HG02610 (cell line): ENCODE measurements at regions not wholly inside any gene's neighbourhood (a gene's known extent, or its start where the extent isn't known, plus 50 kb on each side); places are given as distances from the start of the nearest gene placed in this dataset.

Experiments
- ATAC-seq: cut with Tn5 transposase; IDR thresholded peaks from one replicate; pipeline ENCODE4 v1.9.1; 2021; ENCODE audit warnings: mild to moderate bottlenecking, moderate library complexity; ENCODE audit not compliant: unreplicated experiment

DNA sequence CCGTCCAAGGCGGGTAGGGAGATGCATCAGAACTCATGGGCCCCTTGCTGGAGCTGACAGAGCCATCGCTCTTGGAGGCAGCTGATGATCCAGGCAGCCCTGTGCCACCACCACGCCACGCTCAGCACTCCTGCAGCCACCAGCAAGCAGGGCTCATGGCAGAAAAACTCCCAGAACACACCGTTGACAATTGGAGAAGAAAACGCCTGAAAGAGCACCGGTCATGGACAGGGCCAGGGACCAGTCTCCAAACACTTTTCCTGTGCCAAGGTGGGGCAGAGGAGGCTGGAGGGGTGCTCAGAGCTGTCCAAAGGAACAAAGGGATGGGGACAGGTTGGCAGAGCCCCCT is 132.2 kb downstream of the FOXL1 start:
- ATAC-seq: no peak

DNA sequence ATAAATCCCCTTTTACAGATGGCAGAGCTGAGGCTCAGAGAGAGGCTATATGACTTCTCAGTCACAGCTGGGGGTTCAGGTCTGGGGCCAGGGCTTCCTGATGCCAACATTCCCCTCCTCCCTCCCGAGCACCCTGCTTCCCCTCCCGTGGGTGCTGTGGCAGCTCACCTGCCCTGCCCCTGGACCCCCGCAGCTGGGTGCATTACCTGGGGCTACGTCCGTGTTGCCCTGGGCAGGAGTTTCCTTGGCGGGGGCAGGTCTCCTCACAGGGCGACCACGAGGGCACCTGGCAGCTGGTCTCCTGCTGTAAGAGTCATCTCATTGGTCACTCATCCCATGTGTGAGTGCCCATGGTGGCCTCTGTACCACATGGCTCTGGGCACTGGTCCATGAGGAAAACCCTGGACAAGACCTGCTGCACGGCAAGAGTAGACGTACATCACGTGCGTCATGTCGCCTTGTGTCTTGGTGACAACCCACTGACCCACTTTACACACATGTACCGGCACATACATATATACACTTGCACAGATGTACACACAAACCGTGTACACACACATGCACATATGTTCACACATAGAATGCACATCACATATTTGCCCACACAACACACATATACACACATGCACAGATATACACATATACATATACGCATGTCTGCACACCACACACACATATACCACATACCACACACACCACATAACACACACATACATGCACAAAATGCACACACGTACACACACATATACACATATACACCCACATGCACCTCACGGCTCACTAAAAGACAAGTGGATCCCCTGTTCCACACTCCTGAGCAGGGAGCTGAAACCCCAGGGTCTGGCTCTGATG is 134.0 kb downstream of the FOXL1 start:
- no peak for ATAC-seq

DNA sequence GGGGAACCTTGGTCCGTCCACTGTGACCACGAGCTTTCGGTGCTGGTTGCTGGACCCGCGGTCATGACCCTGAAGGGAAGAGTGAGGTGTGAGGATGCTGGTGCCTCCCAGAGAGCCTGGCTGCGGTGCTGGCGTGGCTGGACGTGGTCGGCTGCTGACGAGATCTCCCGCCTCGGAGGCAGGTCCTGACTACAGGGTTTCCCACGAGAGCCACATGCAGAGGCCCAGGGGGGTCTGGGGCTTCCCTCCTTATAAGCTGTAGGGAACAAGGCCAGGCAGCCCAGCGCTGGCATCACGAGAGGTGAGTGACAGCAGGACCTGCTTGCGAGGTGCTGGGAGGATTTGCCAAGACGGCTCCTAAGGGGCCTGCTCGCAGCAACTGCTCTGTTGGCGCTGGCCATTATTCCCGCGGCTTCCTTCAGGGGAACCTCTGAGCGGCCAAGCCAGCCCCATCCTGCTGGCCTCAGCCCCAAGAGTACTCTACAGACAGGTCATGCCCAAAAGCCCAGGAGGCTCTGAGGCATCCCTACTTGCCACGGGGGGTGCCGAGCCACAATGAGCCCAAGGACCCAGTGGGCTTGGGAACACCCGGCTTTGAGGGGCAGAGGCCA is 134.8 kb downstream of the FOXL1 start:
- ATAC-seq: no peak

DNA sequence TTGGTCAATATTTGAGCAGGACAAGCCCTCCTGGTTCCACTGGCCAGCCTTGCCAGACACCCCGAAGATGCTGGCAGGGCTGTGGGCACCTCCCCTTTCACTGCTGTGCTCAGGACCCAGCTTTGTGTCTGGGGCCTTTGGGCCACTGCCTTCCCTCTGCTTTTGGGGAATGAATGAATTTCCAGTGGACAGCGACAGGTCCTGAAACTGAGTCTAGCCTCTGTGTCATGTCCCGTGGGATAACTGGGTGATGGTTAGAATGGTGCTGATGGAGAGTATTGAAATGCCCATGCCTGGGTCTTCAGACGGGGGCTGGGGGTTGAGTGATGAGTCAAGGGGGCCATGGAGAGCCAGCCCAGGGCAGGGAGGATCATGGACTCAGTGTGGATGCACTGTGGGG is 135.8 kb downstream of the FOXL1 start:
- ATAC-seq: no peak

DNA sequence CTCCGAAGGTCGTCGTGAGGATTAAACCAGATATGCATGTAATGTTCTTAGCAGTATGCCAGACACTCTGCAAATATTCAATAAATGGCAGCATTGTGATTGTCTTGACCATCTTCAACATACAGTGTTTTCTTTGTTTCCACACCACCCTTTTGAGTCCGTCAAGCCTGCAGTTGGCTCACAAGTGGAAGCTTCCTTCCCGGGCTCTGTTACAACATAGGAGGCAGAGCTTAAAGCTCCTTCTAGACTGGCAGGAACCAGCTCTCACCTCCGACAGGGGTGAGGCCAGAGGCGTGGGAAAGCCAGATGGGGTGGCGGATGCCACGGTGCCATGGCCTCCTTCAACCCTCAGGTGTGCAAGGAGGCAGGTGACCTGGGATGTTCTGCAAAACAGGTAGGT is 138.3 kb downstream of the FOXL1 start:
- ATAC-seq: no peak

DNA sequence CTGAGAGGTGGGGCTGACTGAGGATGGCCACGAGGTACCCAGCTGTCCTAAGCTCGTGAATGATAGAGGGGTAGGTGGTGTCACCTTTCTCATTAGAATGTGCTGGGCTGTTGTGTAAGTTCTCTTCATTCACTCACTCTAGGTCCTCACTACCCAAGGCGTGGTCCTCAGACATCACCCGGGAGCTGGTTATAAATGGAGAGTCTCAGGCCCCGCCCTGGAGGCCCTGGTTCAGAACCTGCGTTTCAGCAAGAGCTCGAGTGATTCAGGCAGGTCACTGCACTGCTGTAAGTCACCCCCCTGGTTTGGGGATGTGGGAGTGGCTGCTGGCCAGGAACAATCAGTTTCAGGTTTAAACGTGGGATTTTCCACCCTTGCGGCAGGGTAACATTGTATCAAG is 139.8 kb downstream of the FOXL1 start:
- ATAC-seq: no peak

DNA sequence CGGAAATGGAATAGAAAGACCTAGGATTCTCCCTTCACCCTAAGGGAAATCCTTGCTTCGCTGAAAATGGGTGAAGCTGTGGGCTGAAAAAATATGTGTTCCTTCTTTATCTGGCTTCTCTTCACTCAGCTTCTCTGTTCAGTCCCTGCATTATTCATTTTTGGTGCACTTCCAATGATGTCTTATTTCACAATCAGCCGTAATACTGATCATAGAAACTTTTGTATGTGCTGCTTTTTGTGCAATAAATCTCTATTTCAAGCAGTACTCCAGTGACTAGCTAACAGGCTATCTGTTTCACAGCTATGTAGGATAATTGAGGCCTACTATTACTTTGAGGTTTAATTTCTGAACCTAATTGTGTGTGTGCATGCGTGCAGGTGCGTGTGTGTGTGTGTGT is 144.6 kb downstream of the FOXL1 start:
- ATAC-seq: no peak

DNA sequence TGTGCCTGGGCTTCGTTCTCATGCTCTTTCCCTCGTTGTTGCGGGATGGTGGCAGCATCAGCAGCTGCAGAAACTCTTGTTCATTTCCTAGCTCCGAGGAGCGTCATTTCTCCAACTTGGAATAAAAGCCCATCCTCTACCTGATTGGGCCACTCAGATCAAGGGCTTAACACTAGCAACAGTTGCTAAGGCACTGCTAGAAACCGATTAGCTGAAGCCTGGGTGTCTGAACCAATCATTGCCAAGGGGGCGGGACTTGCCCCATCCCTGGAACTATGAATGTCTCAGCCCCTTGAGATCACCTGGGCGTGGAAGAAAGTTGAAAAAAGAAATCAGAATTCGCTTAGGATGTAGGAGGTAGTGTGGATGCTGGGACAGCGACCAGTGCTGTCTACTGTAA is 145.3 kb downstream of the FOXL1 start:
- no peak for ATAC-seq

DNA sequence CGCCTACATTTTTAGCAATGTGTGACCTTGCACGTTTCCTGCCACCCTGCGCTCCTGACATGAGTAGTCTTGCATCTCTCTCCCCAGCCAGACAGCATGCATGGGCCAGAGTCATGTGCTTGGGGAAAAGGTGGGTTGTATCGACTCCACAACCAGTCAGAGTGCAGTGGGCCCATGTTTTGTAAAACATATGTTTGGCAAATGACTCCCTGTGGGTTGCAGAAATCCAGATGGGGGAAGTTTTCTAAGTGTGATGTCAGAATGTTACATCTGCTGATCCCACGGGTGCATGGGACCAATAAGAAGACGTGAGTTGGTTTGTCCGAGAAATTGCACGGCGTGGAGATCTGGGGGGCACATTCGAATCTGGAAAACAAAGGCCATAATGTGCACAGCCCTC is 147.1 kb downstream of the FOXL1 start:
- ATAC-seq: no peak

DNA sequence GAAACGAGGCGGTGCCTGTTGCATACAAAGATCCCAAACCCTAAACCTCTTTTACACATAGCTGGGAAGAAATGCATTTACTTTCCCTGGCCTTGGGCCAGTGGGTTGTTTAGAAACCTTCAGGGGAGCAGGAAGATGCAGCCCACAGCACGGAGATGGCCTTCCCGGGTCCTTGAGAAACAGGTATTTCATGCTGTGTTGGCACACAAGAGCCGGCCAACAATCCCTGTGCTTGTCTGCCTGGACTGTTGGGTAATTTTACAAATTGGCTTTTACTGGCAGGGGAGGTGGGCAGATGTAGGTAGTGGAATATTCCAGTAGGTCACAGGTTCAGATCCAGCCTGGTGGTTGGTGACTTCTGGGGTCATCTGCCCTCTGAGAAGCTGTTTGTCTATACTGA is 148.0 kb downstream of the FOXL1 start:
- ATAC-seq: no peak

DNA sequence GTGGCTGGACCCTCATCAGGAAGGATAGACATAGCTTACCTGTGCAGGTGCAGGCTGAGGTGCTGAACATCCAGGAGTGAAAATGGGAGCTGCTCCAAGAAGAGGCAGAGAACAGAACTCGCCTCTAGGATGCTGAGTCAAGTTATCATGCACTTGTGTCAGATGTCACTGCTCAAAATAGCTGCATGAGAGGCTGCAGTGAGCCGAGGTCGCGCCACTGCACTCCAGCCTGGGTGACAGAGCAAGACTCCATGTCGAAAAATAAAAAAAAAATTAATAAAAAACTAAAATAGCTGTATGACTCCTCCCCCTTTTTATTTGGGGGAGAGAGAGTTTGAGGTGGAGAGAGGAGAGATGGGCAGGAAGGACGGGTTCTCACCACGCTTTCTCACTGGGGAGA is 148.8 kb downstream of the FOXL1 start:
- no peak for ATAC-seq

DNA sequence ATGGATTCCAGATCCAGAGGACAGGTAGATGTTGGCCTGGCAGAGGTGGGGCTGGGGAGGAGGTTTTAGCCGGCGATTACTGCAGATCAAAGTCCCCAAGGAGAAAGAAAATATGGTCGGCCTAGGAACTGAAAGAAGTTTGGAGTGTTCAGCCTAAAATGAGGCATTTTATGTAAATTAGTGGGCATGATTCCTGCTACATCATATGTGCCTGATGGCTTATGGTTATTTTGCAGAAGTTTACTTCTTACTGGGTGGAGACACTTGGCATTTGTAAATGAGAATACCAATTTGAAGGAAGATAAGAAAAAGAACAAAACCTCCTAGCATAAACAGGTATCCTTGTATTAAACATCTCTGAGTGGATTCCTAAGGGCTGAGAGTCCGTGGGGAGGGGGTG is 149.3 kb downstream of the FOXL1 start:
- ATAC-seq: no peak

DNA sequence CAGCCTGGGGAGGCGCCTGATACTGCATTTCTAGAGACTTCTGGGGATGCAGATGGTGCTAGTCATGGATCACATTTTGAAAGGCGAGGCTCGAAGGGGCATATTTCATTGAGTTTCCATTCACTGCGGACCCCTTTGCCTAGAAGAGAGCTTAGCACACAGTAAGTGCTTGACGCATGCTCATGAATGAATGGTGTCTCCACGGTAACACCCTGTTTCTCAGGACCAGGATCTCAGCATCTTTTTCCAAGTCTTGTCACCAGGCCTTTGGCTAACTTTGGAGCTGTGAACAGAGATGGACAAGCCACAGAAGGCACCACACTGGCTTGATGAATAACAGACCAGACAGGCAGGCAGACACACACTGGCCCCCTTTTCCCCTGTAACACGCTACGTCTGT is 151.3 kb downstream of the FOXL1 start:
- ATAC-seq: no peak

DNA sequence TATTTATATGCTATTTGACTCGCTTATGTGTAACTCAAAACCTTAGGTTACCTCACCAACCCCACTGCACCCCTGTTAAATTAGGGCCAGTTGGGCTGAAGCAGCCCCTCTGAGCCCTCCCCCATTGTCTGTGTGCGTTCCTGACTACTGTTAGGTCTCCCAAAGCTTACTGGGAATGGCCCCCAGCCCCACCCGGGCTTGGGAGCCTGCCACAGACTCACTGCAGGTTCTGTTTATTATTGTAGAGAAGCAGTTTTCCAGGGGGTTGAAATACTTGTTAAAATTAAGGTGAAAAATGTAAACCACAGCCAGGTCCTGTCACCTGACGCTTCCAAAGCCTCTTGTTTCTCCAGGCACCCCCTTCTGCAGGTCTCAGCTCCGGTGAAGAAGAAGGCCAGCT is 151.7 kb downstream of the FOXL1 start:
- ATAC-seq: no peak

DNA sequence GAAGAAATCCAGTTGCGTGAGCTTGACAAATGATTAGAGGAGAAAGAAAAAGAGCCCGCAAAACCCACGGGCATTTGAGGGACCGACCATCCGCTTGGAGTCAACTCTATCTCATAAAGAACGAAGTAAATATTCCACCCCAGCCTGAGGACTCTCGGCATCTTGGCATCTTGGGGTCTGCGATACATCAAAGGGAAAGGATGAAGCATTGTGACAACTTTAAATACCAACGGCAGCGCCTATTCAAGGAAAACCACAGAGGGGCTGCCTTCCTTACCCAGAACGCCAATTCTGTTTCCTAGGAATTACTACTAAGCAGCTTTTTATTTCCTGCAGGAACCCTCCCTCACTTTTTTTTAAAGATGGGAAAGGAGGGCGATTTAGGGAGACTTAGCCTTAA is 152.2 kb downstream of the FOXL1 start:
- no peak for ATAC-seq

DNA sequence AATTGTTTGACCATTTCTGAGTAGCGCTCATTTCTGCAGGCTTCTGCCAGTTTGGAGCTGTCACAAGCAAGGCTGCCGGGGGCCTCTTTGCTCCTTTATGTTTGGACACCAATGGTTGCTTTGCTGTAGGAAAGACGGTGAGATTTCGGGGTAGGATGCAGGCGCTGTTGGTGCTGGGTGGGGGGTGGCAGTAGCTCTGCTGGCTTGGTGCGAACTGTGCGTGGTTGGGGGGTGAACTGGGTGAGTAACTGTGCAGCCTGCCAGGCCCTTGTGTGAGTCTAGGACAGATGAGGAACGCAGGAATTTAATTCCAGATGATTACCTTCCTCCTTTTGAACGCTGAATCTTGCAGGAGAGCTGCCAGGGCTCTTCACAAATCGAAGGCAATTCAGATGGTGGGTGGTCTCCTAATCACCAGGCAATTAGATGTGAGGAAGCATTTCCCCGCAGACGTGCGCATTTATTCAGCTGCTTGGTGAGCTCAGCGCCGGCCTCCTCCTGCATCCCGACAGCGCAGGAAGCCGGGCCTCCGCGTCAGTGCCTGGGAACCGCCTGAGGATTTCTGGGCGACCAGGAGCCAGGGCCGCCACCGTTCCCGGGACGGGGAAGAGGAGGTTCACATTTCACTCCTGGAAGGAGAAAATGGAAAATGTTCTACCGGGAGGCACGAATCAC is 154.4 kb downstream of the FOXL1 start:
- no peak for ATAC-seq

DNA sequence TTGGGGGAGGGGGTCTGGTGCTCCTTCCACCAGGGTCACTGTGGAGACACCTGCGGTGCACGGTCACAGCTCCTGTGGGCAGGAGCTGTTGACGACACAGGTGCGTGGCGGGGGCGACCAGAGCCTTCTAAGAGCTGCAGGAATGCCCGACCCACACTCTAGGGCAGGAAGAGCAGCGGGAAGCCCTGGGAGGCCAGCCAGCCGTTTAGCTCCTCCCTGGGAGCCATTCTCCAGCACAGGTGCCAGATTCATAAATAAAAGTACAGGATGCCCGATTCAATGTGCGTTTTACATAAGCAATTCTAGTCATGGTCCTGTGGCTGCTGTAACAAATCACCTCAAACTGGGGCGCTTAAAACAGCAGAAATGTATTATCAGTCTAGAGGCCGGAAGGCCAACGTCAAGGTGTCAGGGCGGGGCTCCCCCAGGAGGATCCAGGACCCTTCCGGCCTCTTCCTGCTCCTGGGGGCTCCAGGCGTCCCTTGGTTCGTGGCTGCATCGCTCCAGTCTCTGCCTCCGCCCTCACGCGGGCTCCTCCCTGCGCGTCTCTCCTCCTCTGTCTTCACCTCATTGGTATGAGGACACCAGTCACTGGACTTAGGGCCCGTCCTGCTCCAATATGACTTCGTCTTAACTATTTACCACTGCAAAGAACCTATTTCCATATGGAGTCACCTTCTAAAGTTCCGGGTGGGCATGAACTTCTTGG is 155.4 kb downstream of the FOXL1 start:
- no peak for ATAC-seq

DNA sequence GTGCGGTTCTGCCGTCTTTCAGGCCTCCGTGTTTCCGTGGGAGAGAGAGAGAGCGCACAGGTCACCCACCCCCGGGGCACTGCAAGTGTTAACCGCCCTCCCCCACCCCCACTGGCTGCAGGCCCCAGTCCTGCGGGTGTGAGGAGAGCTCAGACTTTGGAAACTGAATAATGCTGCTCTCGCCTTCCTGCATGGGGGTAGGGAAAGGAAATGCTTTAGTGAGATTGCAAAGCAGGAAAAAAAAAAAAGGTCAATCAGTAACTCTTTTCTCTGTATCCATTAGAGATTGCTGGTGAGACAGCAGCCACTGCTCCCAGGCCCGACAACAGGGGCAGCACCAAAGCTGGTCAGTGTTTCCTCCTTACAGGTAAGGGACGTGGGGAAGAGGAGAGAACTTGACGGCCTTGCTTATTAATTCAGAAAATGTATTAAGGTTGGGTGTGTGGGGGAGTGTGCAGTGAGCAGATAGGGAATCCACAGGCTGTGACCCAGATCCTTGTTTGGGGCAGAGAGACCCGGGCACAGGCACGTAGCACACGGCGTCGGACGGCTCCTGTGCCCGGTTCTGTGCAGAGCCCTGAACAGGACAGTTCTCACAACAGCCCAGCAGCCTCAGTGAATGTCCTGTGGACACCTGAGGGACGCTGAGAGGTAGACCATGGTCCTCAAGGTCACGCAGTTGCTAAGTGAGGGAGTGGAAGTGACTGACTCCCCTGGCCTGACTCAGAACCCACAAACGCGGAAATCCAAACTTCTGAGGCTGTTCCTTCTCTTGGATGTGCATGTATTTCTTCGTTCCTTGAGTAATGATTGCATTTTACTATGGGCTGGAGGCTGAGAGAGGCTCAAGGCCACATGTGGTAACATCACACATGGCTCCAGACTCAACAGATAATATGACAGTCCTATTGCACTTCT is 156.5 kb downstream of the FOXL1 start:
- ATAC-seq: no peak

DNA sequence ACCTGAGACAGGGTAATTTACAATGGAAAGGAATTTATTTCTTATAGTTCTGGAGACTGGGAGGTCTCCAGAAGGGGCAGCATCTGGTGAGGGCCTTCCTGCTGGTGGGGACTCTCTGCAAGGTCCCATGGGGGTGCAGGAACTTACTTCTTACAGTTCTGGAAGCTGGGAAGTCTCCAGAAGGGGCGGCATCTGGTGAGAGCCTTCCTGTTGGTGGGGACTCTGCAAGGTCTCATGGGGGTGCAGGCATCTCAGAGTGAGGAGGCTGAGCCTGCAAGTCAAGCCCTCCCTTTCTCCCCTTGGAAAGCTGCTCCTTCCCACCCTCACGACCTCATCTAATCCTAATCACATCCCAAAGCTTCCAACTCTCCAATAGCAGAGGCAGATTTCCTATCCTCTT is 157.4 kb downstream of the FOXL1 start:
- ATAC-seq: no peak

DNA sequence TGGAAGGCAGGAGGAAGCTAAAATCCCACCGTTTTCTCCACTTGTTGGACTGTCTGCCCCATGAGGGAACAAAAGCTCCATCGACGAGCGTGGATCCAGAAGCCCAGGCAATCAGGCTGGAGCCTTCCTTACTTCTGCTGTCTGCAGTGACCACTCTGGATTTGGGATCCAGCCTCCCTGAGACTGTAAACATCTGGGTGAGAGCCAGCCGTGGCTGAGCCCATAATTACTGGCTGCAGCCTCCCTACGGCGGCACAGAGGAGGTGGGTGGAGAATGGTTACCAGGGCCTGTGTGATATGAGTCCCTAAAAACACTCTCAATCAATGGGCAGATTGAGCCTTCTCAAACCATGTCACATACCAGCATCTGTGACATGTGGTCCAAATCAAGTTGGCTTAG is 158.2 kb downstream of the FOXL1 start:
- ATAC-seq: no peak

DNA sequence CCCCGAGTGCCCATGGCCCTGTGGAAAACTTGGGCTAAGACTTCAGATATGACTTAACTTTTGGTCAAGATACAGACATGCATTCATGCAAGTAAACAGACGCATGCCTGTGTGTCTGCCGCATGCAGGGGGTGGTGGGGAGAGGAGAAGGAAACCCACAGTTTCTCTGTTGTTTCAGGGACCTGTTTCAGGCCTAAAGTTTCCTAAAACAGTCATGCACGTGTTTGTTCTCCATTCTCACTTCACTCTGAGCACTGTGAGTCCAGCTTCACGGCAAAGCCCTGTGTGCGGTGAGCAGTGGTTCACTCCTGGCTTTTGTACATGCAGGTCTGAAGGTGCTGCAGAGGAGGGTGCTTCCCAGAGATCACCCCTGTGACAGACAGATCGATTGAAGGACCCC is 158.7 kb downstream of the FOXL1 start:
- no peak for ATAC-seq
